ENCODE measurements at regions not wholly inside any gene's neighbourhood (a gene's known extent, or its start where the extent isn't known, plus 50 kb on each side); places are given as distances from the start of the nearest gene placed in this dataset.
"Not testable (repeated sequence)": the region's sequence is repeated elsewhere in the genome, so short reads cannot be mapped to it uniquely, and the experiment has no call there.

DNA sequence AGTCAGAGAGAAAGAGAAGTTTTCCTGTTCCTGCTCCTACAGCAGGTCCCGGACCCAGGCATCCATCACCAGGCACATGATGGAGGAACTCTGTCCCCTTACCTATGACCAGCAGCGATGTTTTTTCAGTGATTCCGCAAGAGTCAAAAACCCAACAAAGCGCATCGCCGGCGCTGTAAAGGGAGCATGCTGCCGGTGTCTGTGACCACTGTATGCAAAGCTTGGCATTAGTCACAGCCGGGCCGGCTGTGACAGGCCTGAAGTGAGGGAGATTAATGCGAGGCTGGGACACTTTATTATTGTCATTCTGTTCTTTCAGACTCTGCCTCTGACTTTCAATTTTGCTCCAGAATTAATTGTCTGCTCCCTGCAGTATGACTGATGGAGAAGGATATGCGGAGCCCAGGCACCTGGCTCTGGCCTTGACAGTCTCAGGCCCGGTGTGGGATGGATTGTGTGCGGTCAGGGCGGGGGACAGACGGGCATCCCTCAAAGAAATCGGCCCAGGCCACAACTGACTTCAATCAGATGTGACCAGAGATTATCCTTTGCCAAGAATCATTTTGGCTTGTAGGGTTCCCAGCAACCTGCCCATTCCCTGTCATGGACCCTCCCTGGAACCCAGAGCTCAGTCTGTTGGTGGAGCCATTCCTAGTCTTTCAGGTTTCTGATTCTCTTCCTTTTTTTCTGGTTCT lies 462.0 kb upstream of the ZNF507 start:
- H3K9me3 Mint-ChIP-seq, result peaks cover 67% of the 10 kb centered on the region

DNA sequence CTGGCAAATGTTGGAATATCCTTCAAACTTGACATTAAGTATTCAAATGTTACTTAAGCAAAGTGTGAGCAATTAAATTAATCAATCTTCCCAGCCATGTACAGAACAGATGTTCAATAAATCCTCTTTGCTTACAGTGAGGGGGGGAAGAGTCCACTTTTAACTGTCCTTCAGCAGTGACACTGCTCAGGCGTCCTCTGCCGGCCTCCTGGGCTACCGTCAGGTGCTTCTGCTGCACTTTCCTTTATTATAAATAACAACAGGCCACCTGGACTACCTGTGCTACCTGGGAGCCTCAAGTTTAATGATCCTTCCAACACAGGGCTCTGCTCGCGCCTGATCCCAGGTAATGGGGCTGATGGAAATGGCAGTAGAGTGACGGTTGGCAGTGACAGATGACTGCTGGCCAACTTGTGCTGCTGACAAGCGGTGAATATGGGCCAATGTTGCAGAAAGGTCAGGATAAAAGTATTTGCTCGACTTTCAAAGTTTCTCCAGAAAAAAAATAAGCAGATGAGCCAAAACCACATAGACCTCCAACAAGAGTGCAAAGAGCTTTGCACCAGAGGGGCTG lies 460.0 kb upstream of the ZNF507 start:
- no peaks in the 10 kb centered on the region for H3K27me3 Mint-ChIP-seq (ENCODE audit: insufficient read depth)
- TF ChIP-seq, protein P1, sequence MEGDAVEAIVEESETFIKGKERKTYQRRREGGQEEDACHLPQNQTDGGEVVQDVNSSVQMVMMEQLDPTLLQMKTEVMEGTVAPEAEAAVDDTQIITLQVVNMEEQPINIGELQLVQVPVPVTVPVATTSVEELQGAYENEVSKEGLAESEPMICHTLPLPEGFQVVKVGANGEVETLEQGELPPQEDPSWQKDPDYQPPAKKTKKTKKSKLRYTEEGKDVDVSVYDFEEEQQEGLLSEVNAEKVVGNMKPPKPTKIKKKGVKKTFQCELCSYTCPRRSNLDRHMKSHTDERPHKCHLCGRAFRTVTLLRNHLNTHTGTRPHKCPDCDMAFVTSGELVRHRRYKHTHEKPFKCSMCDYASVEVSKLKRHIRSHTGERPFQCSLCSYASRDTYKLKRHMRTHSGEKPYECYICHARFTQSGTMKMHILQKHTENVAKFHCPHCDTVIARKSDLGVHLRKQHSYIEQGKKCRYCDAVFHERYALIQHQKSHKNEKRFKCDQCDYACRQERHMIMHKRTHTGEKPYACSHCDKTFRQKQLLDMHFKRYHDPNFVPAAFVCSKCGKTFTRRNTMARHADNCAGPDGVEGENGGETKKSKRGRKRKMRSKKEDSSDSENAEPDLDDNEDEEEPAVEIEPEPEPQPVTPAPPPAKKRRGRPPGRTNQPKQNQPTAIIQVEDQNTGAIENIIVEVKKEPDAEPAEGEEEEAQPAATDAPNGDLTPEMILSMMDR (IDR thresholded peaks at IDR 0.05), result no peak

More for the DNA sequence above, 462.0 kb upstream of the ZNF507 start:
- Mint-ChIP-seq H3K27ac (no peak overlapping the region), H3K4me3 (no peak overlapping the region), H3K4me1 (ENCODE audit: low read depth) (no peaks in the 10 kb centered on the region), H3K27me3 (ENCODE audit: insufficient read depth) (no peaks in the 10 kb centered on the region), H3K36me3 (ENCODE audit: low read depth) (no peaks in the 10 kb centered on the region)
- DNase-seq, result no peak
- TF ChIP-seq, protein P1 (IDR thresholded peaks at IDR 0.05), result no peak

DNA sequence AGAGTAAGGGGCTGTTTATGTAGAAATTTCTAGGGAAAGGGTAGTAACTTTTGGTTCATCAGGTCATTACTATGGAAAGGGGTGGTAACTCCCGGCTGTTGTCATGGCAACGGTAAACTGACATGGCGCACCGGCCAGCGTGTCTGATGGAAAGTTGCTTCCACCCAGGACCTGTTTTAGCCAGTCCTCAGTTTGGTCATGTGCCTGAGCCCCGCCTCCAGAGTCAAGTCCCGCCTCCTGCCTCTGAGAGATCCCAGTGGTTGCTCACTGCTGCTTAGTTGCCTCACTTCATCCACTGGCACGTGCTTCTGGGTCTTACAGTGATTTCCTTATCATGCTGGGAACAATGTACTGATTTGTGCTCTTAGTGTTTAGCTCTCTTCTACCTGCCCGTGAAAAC lies 455.2 kb upstream of the ZNF507 start:
- no peak for DNase-seq
- peaks cover 58% of the 10 kb centered on the region for H3K9me3 Mint-ChIP-seq
- H3K27me3 Mint-ChIP-seq (ENCODE audit: insufficient read depth), result no peaks in the 10 kb centered on the region
- TF ChIP-seq, protein P1 (IDR thresholded peaks at IDR 0.05), result no peak
- H3K36me3 Mint-ChIP-seq (ENCODE audit: low read depth), result 0 out of 2 replicates have a peak, but pooled peaks cover 7% of the 10 kb centered on the region
- H3K4me1 Mint-ChIP-seq (ENCODE audit: low read depth), result no peaks in the 10 kb centered on the region
- H3K4me3 Mint-ChIP-seq, result no peak overlapping the region
- H3K27ac Mint-ChIP-seq, result no peak overlapping the region

More for the DNA sequence above, 460.0 kb upstream of the ZNF507 start:
- no peak overlapping the region for H3K27ac Mint-ChIP-seq
- no peaks in the 10 kb centered on the region for H3K36me3 Mint-ChIP-seq (ENCODE audit: low read depth)
- no peaks in the 10 kb centered on the region for H3K4me1 Mint-ChIP-seq (ENCODE audit: low read depth)
- DNase-seq, result no peak
- H3K4me3 Mint-ChIP-seq, result no peak overlapping the region
- peaks cover 62% of the 10 kb centered on the region for H3K9me3 Mint-ChIP-seq

DNA sequence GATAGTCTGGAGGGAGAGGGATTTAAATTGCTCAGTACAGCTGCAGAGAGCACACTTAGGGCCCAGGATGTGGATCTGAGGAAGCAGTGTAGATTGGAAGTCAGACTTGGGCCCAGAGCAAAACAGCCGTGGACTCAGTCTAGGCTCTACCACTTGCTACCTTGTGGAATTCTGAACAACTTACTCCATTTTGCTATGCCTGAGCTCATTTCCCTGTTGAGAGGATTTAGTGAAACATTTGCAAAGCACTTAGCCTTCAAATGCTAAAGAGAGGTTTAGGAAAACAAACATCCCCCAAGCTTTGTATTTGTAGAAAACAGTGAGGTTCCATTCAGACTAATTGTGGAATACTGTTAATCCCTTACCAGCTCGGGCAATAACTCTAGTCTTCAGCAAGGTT lies 453.4 kb upstream of the ZNF507 start:
- Mint-ChIP-seq H3K36me3 (ENCODE audit: low read depth) (0 out of 2 replicates have a peak, but pooled peaks cover 7% of the 10 kb centered on the region), H3K4me3 (no peak overlapping the region), H3K27ac (no peak overlapping the region), H3K4me1 (ENCODE audit: low read depth) (no peaks in the 10 kb centered on the region), H3K9me3 (peaks cover 59% of the 10 kb centered on the region), H3K27me3 (ENCODE audit: insufficient read depth) (no peaks in the 10 kb centered on the region)
- TF ChIP-seq, protein P1 (IDR thresholded peaks at IDR 0.05), result no peak
- DNase-seq, result no peak

DNA sequence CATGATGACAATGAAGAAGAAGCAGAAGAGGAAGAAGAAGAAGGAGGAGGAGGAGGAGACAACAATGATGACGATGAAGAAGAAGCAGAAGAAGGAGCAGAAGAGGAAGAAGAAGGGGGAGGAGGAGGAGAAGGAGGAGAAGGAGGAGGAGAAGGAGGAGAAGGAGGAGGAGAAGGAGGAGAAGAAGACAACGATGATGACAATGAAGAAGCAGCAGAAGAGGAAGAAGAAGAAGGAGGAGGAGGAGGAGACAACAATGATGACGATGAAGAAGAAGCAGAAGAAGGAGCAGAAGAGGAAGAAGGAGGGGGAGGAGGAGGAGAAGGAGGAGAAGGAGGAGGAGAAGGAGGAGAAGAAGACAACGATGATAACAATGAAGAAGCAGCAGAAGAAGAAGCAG lies 451.9 kb upstream of the ZNF507 start:
- H3K36me3 Mint-ChIP-seq (ENCODE audit: low read depth); H3K4me3 Mint-ChIP-seq; DNase-seq; H3K27ac Mint-ChIP-seq; H3K27me3 Mint-ChIP-seq (ENCODE audit: insufficient read depth); H3K4me1 Mint-ChIP-seq (ENCODE audit: low read depth): not testable (repeated sequence)
- H3K9me3 Mint-ChIP-seq, result peaks cover 55% of the 10 kb centered on the region

DNA sequence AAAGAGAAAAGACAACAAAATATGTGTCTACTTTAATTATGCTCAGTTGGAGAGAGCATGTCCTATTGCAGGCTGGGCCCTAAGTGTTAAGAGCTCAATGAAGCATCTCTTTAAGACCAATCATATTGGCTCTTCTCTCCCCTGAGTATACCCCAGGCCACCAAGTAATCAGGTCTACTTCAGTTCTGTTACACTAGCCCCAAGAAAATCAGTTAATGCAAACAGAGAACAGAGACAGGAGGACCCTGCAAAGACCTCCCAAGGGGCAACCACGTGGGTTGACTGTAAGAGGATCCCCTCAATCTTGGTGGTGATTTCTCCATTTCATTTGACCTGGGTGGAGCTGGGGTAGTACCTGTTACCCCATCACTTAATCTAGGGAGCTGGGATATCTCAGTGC lies 451.0 kb upstream of the ZNF507 start:
- Mint-ChIP-seq H3K36me3 (ENCODE audit: low read depth) (0 out of 2 replicates have a peak, but pooled peaks cover 7% of the 10 kb centered on the region), H3K9me3 (peaks cover 47% of the 10 kb centered on the region), H3K27ac (no peak overlapping the region), H3K27me3 (ENCODE audit: insufficient read depth) (no peaks in the 10 kb centered on the region), H3K4me3 (no peak overlapping the region), H3K4me1 (ENCODE audit: low read depth) (no peaks in the 10 kb centered on the region)
- TF ChIP-seq, protein P1 (IDR thresholded peaks at IDR 0.05), result no peak
- DNase-seq, result no peak

Data from HFFc6 (cell line).